ENCODE measurements at regions not wholly inside any gene's neighbourhood (a gene's known extent, or its start where the extent isn't known, plus 50 kb on each side); places are given as distances from the start of the nearest gene placed in this dataset.

DNA sequence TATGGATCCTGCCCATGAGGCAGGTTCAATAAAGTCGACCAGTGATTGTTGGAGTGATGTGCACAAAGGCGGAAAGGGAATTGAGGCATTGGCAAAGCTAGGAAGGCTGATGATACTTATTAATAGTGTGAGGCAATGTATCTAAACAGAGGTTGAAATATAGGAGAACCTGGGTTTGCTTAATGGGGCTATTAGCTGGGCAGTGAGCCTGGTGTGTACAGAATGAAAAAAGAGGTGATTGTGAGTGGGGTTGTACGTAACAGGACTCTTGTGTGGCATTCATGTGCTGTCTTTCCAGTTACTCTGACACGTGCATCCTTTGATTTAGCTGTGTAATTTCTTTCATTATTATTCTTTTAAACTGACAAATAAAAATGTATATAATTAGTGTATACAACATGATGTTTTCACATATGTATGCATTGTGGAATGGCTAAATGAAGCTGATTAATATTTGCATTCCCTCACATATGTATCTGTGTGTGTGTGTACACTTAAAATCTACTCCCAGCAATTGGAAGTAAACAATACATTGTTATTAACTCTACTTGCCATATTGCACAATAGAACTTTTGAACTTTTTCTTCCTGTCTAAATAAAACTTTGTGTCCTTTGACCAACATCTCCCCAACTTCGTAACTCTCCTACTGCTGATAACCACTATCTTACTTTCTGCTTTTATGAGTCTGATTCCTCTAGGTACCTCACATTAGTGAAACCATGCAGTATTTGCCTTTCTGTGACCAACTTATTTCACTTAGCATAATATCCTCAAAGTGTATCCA lies 220.5 kb upstream of the SLC35B3 start:
- Histone ChIP-seq H4K91ac (ENCODE audit: insufficient read length, low read depth, low read length) (no peak overlapping the region), H3T11ph (ENCODE audit: low read length) (no peak overlapping the region), H3K79me1 (ENCODE audit: insufficient read depth, low read depth, low read length, poor library complexity, severe bottlenecking) (no peaks in the 10 kb centered on the region), H2BK20ac (ENCODE audit: low read depth, low read length, poor library complexity, severe bottlenecking) (no peak overlapping the region), H3K4me1 (ENCODE audit: insufficient read depth, low read length) (no peaks in the 10 kb centered on the region), H4K8ac (replicated peaks; ENCODE audit: insufficient read length, low read depth, low read length) (no peak overlapping the region), H2BK15ac (ENCODE audit: low read depth, low read length) (no peak overlapping the region), H3K79me2 (ENCODE audit: insufficient read depth, low read length) (no peaks in the 10 kb centered on the region), H4K5ac (ENCODE audit: insufficient read length, low read depth, low read length) (no peak overlapping the region), H3K14ac (ENCODE audit: insufficient read depth, low read length) (no peak overlapping the region), H3K23ac (ENCODE audit: insufficient read length, low read depth, low read length) (no peak overlapping the region), H2BK12ac (ENCODE audit: insufficient read length, low read depth, low read length) (no peak overlapping the region), H3K56ac (ENCODE audit: insufficient read length, low read depth, low read length) (no peak overlapping the region), H2BK5ac (ENCODE audit: insufficient read length, low read length) (no peak overlapping the region), H2AFZ (ENCODE audit: low read length) (no peak overlapping the region), H2BK120ac (ENCODE audit: low read depth, low read length, poor library complexity, severe bottlenecking) (no peak overlapping the region), H3K9me3 (ENCODE audit: control insufficient read depth, low read depth, low read length) (no peaks in the 10 kb centered on the region), H3K9ac (ENCODE audit: extremely low read depth, insufficient read length, low read length) (no peak overlapping the region), H3K27ac (ENCODE audit: insufficient read length, low read depth, low read length) (no peak overlapping the region), H3K27me3 (ENCODE audit: insufficient read depth, low read length) (no peaks in the 10 kb centered on the region), H2AK5ac (ENCODE audit: insufficient read length, low read length) (no peak overlapping the region), H3K4ac (ENCODE audit: low read depth, low read length) (no peak overlapping the region), H4K20me1 (ENCODE audit: control insufficient read depth, insufficient read depth, insufficient read length) (no peaks in the 10 kb centered on the region), H3K23me2 (ENCODE audit: insufficient read length, low read depth, low read length, poor library complexity, severe bottlenecking) (no peaks in the 10 kb centered on the region), H3K4me2 (ENCODE audit: insufficient read depth, insufficient read length, low read length) (no peak overlapping the region), H3K18ac (ENCODE audit: insufficient read length, low read depth, low read length) (no peak overlapping the region)
- no peaks in the 10 kb centered on the region; the same call in 1 of the 2 replicates for H3K27me3 Mint-ChIP-seq (ENCODE audit: low read depth)
- H3K27ac Mint-ChIP-seq, result no peak overlapping the region
- TF ChIP-seq, protein P1, sequence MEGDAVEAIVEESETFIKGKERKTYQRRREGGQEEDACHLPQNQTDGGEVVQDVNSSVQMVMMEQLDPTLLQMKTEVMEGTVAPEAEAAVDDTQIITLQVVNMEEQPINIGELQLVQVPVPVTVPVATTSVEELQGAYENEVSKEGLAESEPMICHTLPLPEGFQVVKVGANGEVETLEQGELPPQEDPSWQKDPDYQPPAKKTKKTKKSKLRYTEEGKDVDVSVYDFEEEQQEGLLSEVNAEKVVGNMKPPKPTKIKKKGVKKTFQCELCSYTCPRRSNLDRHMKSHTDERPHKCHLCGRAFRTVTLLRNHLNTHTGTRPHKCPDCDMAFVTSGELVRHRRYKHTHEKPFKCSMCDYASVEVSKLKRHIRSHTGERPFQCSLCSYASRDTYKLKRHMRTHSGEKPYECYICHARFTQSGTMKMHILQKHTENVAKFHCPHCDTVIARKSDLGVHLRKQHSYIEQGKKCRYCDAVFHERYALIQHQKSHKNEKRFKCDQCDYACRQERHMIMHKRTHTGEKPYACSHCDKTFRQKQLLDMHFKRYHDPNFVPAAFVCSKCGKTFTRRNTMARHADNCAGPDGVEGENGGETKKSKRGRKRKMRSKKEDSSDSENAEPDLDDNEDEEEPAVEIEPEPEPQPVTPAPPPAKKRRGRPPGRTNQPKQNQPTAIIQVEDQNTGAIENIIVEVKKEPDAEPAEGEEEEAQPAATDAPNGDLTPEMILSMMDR (conservative IDR thresholded peaks at IDR 0.05), result no peak
- peaks cover 6 to 9% of the 10 kb centered on the region in 2 experiments; a peak in 2 of 4 replicates for H3K4me1 Mint-ChIP-seq
- H3K9me3 Mint-ChIP-seq, result no peaks in the 10 kb centered on the region
- WGBS (ENCODE audit: extremely low coverage, insufficient read length, low lambda C conversion rate), result no CpG with 5 or more reads among the region's 5 CpGs
- DNase-seq, result no peak
- H3K36me3 Mint-ChIP-seq (ENCODE audit: insufficient read depth in 1 of 3, low read depth in 3 of 3), result no peaks in the 10 kb centered on the region
- no peak overlapping the region for H3K4me3 Mint-ChIP-seq

Data from H9 (cell line).